Mesendoderm (in vitro differentiated cells): ENCODE measurements at regions not wholly inside any gene's neighbourhood (a gene's known extent, or its start where the extent isn't known, plus 50 kb on each side); places are given as distances from the start of the nearest gene placed in this dataset.

Experiments
- DNase-seq: peaks from one replicate; pipeline ENCODE4 v3.0.0; 2013
- H2AK5ac ChIP-seq: 2 replicates; pipeline ENCODE4 v1.6.1; 2013; ENCODE audit warnings: low read length, inconsistent platforms
- H2BK120ac ChIP-seq: 2 replicates; pipeline ENCODE4 v1.6.1; 2013; ENCODE audit warnings: low read depth, mild to moderate bottlenecking, low read length, moderate library complexity, mixed read lengths
- H2BK15ac ChIP-seq: replicated peaks from 2 replicates; pipeline ENCODE4 v1.6.1; 2013; ENCODE audit warnings: low read depth, mild to moderate bottlenecking, moderate library complexity
- H2BK5ac ChIP-seq: 2 replicates; pipeline ENCODE4 v1.6.1; 2013; ENCODE audit warnings: low read length, inconsistent platforms
- H3K18ac ChIP-seq: 2 replicates; pipeline ENCODE4 v1.6.1; 2013; ENCODE audit warnings: mild to moderate bottlenecking, low read length, mixed read lengths
- H3K23ac ChIP-seq: one replicate; pipeline ENCODE4 v1.6.1; 2013; ENCODE audit warnings: low read length
- H3K27ac ChIP-seq: 2 replicates; pipeline ENCODE4 v1.5.1; 2013; ENCODE audit warnings: low read depth, mild to moderate bottlenecking, inconsistent platforms, low read length, moderate library complexity
- H3K27me3 ChIP-seq: 2 replicates; pipeline ENCODE4 v1.6.1; 2013; ENCODE audit warnings: low read length, control low read depth, mild to moderate bottlenecking, inconsistent platforms; ENCODE audit not compliant: insufficient read depth, poor library complexity
- H3K36me3 ChIP-seq: 2 replicates; pipeline ENCODE4 v1.6.1; 2013; ENCODE audit warnings: low read length, inconsistent platforms; ENCODE audit not compliant: control insufficient read depth, insufficient read depth
- H3K4ac ChIP-seq: one replicate; pipeline ENCODE4 v1.6.1; 2013; ENCODE audit warnings: low read depth, mild to moderate bottlenecking, low read length, moderate library complexity
- H3K4me1 ChIP-seq: 2 replicates; pipeline ENCODE4 v1.6.1; 2013; ENCODE audit warnings: low read depth, low read length, inconsistent platforms; ENCODE audit not compliant: control insufficient read depth
- H3K4me2 ChIP-seq: 2 replicates; pipeline ENCODE4 v1.6.1; 2013; ENCODE audit warnings: low read length
- H3K4me3 ChIP-seq: 2 replicates; pipeline ENCODE4 v1.5.1; 2013; ENCODE audit warnings: mild to moderate bottlenecking, low read length
- H3K56ac ChIP-seq: one replicate; pipeline ENCODE4 v1.6.1; 2013; ENCODE audit warnings: low read length
- H3K79me1 ChIP-seq: 2 replicates; pipeline ENCODE4 v1.6.1; 2013; ENCODE audit warnings: low read length, inconsistent platforms
- H3K79me2 ChIP-seq: 2 replicates; pipeline ENCODE4 v1.6.1; 2013; ENCODE audit warnings: mild to moderate bottlenecking, low read length; ENCODE audit not compliant: control insufficient read depth, insufficient read depth
- H3K9ac ChIP-seq: 2 replicates; pipeline ENCODE4 v1.6.1; 2013; ENCODE audit warnings: low read length, inconsistent platforms
- H4K5ac ChIP-seq: one replicate; pipeline ENCODE4 v1.6.1; 2013; ENCODE audit warnings: low read length
- H4K8ac ChIP-seq: one replicate; pipeline ENCODE4 v1.6.1; 2013; ENCODE audit warnings: low read depth, mild to moderate bottlenecking, control low read depth, low read length, moderate library complexity
- WGBS: extraction: QIAGEN DNeasy Blood & Tissue Kit; methylation state at CpG from one replicate; pipeline ENCODE4 v1.1.7; 2013; ENCODE audit warnings: low lambda C conversion rate, missing lambda C conversion rate; ENCODE audit not compliant: insufficient coverage; ENCODE audit errors: extremely low coverage; 5-methylcytosine and 5-hydroxymethylcytosine counted together

DNA sequence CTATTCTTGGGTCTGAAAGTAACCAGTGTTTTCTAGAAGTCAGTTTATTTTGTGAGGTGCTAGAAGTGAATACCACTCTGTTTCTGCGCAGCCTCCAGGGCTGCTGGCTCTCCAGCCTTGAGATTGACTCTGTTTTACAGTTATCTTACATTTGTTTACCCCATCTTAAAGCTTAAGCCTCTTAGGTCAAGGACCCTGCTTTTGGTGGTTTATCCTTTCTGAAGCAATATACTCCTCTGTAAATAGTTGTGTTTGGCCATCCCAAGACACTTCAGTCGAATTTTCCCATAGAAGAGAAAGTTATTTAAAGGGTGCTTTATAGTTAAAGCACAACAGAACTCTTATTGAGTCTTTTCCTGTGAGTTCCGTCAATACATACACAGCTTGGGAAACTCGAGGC is 190.6 kb upstream of the RSPO3 start:
- Histone ChIP-seq H4K8ac (no peak overlapping the region), H3K9ac (no peak overlapping the region), H4K5ac (no peak overlapping the region), H2BK5ac (no peak overlapping the region), H3K23ac (no peak overlapping the region), H3K79me2 (no peaks in the 10 kb centered on the region), H3K4me2 (no peak overlapping the region), H2AK5ac (no peak overlapping the region), H3K27ac (no peak overlapping the region), H3K4me3 (no peak overlapping the region), H3K56ac (no peak overlapping the region), H2BK15ac (no peak overlapping the region), H2BK120ac (no peak overlapping the region), H3K4ac (no peak overlapping the region), H3K4me1 (no peaks in the 10 kb centered on the region), H3K36me3 (no peaks in the 10 kb centered on the region), H3K79me1 (no peaks in the 10 kb centered on the region), H3K18ac (no peak overlapping the region), H3K27me3 (no peaks in the 10 kb centered on the region)
- WGBS, result no CpG with 5 or more reads among the region's 4 CpGs
- no peak for DNase-seq

DNA sequence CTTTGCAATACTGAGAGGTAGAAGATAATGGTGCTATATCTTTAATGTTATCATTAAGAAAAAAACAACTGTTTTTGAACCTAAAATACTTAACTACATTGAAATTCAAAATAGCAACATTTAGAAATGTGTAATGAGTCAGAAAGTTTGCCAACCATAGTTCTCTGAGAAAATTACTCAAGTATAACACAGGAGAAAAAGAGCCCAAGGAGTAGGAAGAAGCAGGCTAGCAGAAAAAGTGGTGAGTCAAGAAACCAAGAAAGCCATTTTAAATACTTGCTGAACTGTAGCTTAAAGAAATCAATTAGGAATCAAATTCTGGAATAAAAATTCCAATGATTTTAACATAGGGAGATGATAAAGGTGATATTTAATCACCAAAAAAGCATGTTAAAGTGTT is 181.0 kb upstream of the RSPO3 start:
- Histone ChIP-seq H3K18ac (no peak overlapping the region), H4K5ac (no peak overlapping the region), H3K36me3 (no peaks in the 10 kb centered on the region), H3K27ac (no peak overlapping the region), H2BK15ac (no peak overlapping the region), H3K23ac (no peak overlapping the region), H3K4me3 (no peak overlapping the region), H4K8ac (no peak overlapping the region), H3K27me3 (no peaks in the 10 kb centered on the region), H3K4me2 (no peak overlapping the region), H3K79me2 (no peaks in the 10 kb centered on the region), H3K79me1 (no peaks in the 10 kb centered on the region), H3K4me1 (no peaks in the 10 kb centered on the region), H3K9ac (no peak overlapping the region), H3K4ac (no peak overlapping the region), H2AK5ac (no peak overlapping the region), H2BK5ac (no peak overlapping the region), H3K56ac (no peak overlapping the region), H2BK120ac (no peak overlapping the region)
- DNase-seq, result no peak

DNA sequence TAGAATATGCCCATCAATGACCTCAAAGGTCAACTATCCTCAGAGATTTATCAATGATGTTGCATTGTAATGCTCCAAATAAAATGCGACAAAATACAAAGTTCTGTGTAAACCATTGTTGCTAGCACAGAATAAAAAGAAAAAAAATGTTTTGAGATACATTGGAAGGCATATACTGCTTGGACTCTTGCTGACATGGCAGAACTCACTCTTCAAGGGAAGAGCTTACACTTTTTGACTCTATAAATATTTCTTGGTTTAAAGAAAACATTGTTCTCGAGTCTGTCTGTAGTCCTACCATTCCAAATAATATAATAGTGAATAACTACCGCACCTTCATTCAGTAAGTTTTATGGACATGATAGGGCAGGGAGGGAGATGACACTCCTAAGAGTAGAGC is 178.7 kb upstream of the RSPO3 start:
- H3K4me3 ChIP-seq, result no peak overlapping the region
- no peak overlapping the region for H3K23ac ChIP-seq
- H4K8ac ChIP-seq, result no peak overlapping the region
- no peak overlapping the region for H2AK5ac ChIP-seq
- no peak overlapping the region for H3K4ac ChIP-seq
- DNase-seq, result no peak
- no peak overlapping the region for H3K4me2 ChIP-seq
- no peaks in the 10 kb centered on the region for H3K4me1 ChIP-seq
- no peak overlapping the region for H2BK15ac ChIP-seq
- no peak overlapping the region for H3K27ac ChIP-seq
- H3K79me1 ChIP-seq, result no peaks in the 10 kb centered on the region
- no peaks in the 10 kb centered on the region for H3K79me2 ChIP-seq
- no peak overlapping the region for H3K56ac ChIP-seq
- WGBS, result no CpG with 5 or more reads among the region's 3 CpGs
- H2BK120ac ChIP-seq, result no peak overlapping the region
- no peaks in the 10 kb centered on the region for H3K27me3 ChIP-seq
- H3K36me3 ChIP-seq, result no peaks in the 10 kb centered on the region
- H4K5ac ChIP-seq, result no peak overlapping the region
- H3K9ac ChIP-seq, result no peak overlapping the region
- no peak overlapping the region for H3K18ac ChIP-seq
- no peak overlapping the region for H2BK5ac ChIP-seq

DNA sequence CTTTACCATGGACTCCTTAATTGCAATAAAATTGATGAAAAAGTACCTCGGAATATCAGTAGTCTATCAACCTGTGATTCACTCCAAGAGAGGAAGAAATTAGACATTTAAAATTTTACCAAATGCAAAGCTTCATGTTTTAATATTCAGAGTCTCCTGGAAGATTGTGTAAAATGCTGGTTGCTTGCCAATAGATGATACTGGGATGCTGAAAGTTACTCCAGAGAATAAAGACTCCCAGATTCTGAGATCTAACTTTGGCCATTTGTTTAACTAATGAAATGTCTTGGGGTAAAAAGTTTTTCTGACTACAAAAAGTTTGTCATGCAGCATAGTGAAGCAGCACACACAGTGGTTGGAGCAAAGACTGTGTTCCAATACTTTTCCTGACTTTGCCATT is 176.7 kb upstream of the RSPO3 start:
- Histone ChIP-seq H3K23ac (no peak overlapping the region), H3K4me2 (no peak overlapping the region), H3K56ac (no peak overlapping the region), H3K79me2 (no peaks in the 10 kb centered on the region), H2AK5ac (no peak overlapping the region), H3K4ac (no peak overlapping the region), H4K8ac (no peak overlapping the region), H3K4me3 (no peak overlapping the region), H2BK120ac (no peak overlapping the region), H2BK5ac (no peak overlapping the region), H4K5ac (no peak overlapping the region), H3K27ac (no peak overlapping the region), H3K27me3 (no peaks in the 10 kb centered on the region), H2BK15ac (no peak overlapping the region), H3K18ac (no peak overlapping the region), H3K36me3 (no peaks in the 10 kb centered on the region), H3K4me1 (no peaks in the 10 kb centered on the region), H3K9ac (no peak overlapping the region), H3K79me1 (no peaks in the 10 kb centered on the region)
- no CpG with 5 or more reads among the region's 1 CpG for WGBS
- DNase-seq, result no peak

DNA sequence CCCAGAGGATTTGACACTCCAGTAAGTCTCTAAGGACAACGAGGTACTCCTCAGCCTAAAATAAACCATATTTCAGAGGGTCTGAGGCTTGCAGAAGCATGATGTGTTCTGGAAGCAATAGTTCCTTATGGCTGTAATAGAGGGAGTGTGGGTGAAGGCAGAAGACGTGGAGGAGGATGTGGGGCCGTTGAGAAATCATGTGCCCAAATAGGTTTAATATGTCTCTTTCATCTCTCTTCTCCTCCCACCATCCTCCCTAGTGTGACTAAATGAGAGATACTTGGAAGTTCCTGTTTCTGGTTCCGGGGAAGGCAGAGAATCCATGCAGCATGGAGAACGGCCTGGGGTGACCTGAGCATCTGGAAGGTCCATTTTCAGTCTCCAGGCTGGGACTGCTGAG is 174.0 kb upstream of the RSPO3 start:
- Histone ChIP-seq H3K4me1 (no peaks in the 10 kb centered on the region), H3K27ac (no peak overlapping the region), H4K8ac (no peak overlapping the region), H3K23ac (no peak overlapping the region), H3K56ac (no peak overlapping the region), H3K36me3 (no peaks in the 10 kb centered on the region), H2AK5ac (no peak overlapping the region), H2BK120ac (no peak overlapping the region), H3K4me2 (no peak overlapping the region), H3K4ac (no peak overlapping the region), H2BK5ac (no peak overlapping the region), H3K27me3 (no peaks in the 10 kb centered on the region), H3K79me2 (no peaks in the 10 kb centered on the region), H3K4me3 (no peak overlapping the region), H2BK15ac (no peak overlapping the region), H3K79me1 (no peaks in the 10 kb centered on the region), H3K18ac (no peak overlapping the region), H3K9ac (no peak overlapping the region), H4K5ac (no peak overlapping the region)
- DNase-seq, result no peak
- no CpG with 5 or more reads among the region's 5 CpGs for WGBS

DNA sequence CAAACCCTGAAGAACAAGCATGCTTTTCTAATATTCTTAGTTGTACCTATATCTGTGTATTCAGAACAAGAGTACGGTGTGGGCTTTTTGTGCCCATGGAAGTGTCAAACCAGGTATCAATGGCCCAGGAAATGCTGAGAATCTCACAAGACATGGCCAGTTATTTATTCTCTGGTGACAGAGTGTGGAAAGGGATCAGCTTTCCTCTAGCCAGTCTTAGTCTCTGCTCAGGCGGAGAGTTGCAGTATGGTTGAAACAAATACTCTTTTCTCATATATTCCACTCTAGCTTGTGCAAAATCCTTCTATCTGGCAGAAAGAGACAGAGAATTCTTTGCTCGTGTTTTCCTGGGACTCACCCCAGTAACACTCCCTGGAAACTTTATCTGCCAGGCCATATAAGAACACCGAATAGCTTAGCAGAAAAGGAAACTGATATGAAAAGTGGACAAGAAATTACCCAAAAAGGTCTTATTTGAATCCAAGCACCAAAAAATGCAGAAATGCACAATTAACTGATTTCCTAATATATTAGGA is 173.3 kb upstream of the RSPO3 start:
- no peaks in the 10 kb centered on the region for H3K4me1 ChIP-seq
- H3K4me2 ChIP-seq, result no peak overlapping the region
- H4K8ac ChIP-seq, result no peak overlapping the region
- H4K5ac ChIP-seq, result no peak overlapping the region
- no peak overlapping the region for H2BK15ac ChIP-seq
- H2AK5ac ChIP-seq, result no peak overlapping the region
- no peaks in the 10 kb centered on the region for H3K36me3 ChIP-seq
- H2BK120ac ChIP-seq, result no peak overlapping the region
- H2BK5ac ChIP-seq, result no peak overlapping the region
- H3K27ac ChIP-seq, result no peak overlapping the region
- H3K9ac ChIP-seq, result no peak overlapping the region
- no peak for DNase-seq
- no CpG with 5 or more reads among the region's 4 CpGs for WGBS
- H3K23ac ChIP-seq, result no peak overlapping the region
- H3K18ac ChIP-seq, result no peak overlapping the region
- H3K4ac ChIP-seq, result no peak overlapping the region
- no peaks in the 10 kb centered on the region for H3K79me2 ChIP-seq
- H3K79me1 ChIP-seq, result no peaks in the 10 kb centered on the region
- H3K27me3 ChIP-seq, result no peaks in the 10 kb centered on the region
- H3K4me3 ChIP-seq, result no peak overlapping the region
- no peak overlapping the region for H3K56ac ChIP-seq
